ENCODE measurements at regions not wholly inside any gene's neighbourhood (a gene's known extent, or its start where the extent isn't known, plus 50 kb on each side); places are given as distances from the start of the nearest gene placed in this dataset.

DNA sequence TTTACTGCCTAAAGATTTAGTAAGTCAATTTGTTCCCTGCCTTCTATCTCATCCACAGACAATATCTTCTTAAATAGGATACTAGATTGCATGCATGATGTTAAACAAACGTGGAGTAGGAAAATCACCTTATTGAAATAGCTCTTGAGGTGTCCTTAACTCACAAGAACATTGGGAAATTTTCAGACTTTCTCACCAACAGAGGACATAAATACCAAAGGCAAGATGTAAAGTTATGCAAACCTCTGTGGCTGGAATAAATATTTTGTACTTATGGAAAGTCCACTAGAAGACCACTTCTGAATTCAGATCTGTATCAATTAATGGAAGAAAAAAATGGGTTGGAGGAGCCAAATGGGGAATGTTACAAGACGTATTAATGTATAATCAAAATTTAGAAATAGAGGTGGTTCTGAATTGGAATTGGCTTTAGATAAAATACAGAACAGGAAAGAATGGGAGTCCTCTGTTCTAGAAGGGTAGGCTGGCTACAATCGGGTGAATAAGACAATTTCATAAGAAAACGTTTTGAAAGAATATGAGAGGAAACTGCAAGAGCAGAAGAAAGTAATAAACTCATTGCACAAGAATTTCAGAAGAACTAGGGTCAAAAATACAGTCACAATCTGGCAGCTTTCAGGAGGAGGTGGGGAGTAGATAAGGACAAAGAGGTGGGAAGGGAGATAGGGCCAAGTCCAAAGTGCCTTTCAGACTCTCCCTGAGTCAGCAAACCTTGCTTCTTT lies 69.3 kb upstream of the FN1 start:
- peaks cover 2% of the 10 kb centered on the region for H3K27me3 Mint-ChIP-seq (ENCODE audit: unreplicated experiment)
- no peak overlapping the region for H3K27ac Mint-ChIP-seq (ENCODE audit: unreplicated experiment)
- DNase-seq = no peak
- TF ChIP-seq, protein P1, sequence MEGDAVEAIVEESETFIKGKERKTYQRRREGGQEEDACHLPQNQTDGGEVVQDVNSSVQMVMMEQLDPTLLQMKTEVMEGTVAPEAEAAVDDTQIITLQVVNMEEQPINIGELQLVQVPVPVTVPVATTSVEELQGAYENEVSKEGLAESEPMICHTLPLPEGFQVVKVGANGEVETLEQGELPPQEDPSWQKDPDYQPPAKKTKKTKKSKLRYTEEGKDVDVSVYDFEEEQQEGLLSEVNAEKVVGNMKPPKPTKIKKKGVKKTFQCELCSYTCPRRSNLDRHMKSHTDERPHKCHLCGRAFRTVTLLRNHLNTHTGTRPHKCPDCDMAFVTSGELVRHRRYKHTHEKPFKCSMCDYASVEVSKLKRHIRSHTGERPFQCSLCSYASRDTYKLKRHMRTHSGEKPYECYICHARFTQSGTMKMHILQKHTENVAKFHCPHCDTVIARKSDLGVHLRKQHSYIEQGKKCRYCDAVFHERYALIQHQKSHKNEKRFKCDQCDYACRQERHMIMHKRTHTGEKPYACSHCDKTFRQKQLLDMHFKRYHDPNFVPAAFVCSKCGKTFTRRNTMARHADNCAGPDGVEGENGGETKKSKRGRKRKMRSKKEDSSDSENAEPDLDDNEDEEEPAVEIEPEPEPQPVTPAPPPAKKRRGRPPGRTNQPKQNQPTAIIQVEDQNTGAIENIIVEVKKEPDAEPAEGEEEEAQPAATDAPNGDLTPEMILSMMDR (IDR thresholded peaks at IDR 0.05; ENCODE audit: partially characterized antibody, unreplicated experiment) = no peak
- H3K9me3 Mint-ChIP-seq (ENCODE audit: unreplicated experiment) = no peaks in the 10 kb centered on the region
- no peak overlapping the region for H3K4me3 Mint-ChIP-seq (ENCODE audit: unreplicated experiment)
- no peaks in the 10 kb centered on the region for H3K36me3 Mint-ChIP-seq (ENCODE audit: unreplicated experiment)
- H3K4me1 Mint-ChIP-seq (ENCODE audit: low read depth, unreplicated experiment) = no peaks in the 10 kb centered on the region

DNA sequence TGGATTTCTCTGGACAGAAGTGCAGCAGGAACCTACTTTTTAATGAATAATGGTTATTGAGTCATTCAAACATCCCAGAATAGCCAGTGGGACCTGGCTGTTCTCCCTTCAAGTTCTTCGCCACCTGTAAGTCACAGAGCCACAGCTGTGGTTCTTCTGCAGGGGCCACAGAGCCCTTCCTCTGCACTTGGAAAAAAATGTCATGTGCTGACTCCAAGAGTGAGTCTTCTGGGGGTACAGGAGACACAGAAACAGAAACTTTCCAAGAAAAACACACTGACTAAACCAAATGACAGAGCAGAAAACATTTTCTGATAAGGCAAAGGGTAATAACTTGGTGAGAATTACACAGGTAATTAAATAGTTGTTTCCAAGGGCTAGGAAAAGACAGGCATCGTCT lies 68.7 kb upstream of the FN1 start:
- no peaks in the 10 kb centered on the region for H3K36me3 Mint-ChIP-seq (ENCODE audit: unreplicated experiment)
- no peak overlapping the region for H3K27ac Mint-ChIP-seq (ENCODE audit: unreplicated experiment)
- TF ChIP-seq, protein P1 (IDR thresholded peaks at IDR 0.05; ENCODE audit: partially characterized antibody, unreplicated experiment) = no peak
- H3K27me3 Mint-ChIP-seq (ENCODE audit: unreplicated experiment) = peaks cover 2% of the 10 kb centered on the region
- H3K4me3 Mint-ChIP-seq (ENCODE audit: unreplicated experiment) = no peak overlapping the region
- no peaks in the 10 kb centered on the region for H3K9me3 Mint-ChIP-seq (ENCODE audit: unreplicated experiment)
- no peak for DNase-seq
- no peaks in the 10 kb centered on the region for H3K4me1 Mint-ChIP-seq (ENCODE audit: low read depth, unreplicated experiment)

DNA sequence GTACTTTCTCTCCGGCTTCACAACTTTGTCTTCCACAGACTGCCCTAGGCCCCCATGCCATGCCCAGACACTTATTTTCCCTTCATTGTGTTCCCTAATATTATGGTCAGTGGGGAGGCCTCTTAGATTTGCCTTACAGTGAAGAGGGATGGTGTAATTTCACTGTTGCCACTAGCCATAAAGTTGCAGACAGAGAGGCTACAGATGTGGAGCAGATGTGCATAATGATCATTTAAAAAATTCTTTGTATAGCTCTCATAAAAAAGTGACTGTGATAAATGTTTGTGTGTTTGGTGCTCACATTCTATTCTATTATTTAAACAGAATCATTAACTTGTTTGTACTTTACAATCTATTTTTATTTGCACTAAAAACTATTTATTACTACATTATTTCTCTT lies 67.5 kb upstream of the FN1 start:
- Mint-ChIP-seq H3K9me3 (ENCODE audit: unreplicated experiment) (no peaks in the 10 kb centered on the region), H3K4me3 (ENCODE audit: unreplicated experiment) (no peak overlapping the region), H3K36me3 (ENCODE audit: unreplicated experiment) (no peaks in the 10 kb centered on the region), H3K27ac (ENCODE audit: unreplicated experiment) (no peak overlapping the region), H3K4me1 (ENCODE audit: low read depth, unreplicated experiment) (no peaks in the 10 kb centered on the region), H3K27me3 (ENCODE audit: unreplicated experiment) (peaks cover 2% of the 10 kb centered on the region)
- TF ChIP-seq, protein P1 (IDR thresholded peaks at IDR 0.05; ENCODE audit: partially characterized antibody, unreplicated experiment) = no peak
- DNase-seq = no peak

DNA sequence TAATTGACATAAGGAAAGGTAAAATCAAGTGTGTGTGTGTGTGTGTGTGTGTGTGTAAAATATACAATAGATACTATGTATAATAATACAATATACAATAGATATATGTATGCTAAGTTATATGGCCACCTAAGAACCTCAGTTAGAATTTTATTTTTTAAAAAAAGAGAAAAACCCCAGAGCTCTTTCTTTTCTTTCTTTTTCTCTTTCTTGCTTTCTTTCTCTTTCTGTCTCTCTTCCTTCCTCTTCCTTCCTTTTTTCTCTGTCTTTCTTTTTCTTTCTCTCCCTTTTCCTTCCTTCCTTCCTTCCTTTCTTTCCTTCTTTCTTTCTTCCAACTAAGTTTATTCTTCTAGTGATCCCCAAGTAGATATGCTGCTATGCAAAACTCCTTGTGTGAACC lies 64.6 kb upstream of the FN1 start:
- no peak for DNase-seq
- Mint-ChIP-seq H3K27me3 (ENCODE audit: unreplicated experiment) (peaks cover 2% of the 10 kb centered on the region), H3K27ac (ENCODE audit: unreplicated experiment) (no peak overlapping the region), H3K4me3 (ENCODE audit: unreplicated experiment) (no peak overlapping the region), H3K9me3 (ENCODE audit: unreplicated experiment) (no peaks in the 10 kb centered on the region), H3K4me1 (ENCODE audit: low read depth, unreplicated experiment) (no peaks in the 10 kb centered on the region), H3K36me3 (ENCODE audit: unreplicated experiment) (no peaks in the 10 kb centered on the region)
- TF ChIP-seq, protein P1 (IDR thresholded peaks at IDR 0.05; ENCODE audit: partially characterized antibody, unreplicated experiment) = no peak

DNA sequence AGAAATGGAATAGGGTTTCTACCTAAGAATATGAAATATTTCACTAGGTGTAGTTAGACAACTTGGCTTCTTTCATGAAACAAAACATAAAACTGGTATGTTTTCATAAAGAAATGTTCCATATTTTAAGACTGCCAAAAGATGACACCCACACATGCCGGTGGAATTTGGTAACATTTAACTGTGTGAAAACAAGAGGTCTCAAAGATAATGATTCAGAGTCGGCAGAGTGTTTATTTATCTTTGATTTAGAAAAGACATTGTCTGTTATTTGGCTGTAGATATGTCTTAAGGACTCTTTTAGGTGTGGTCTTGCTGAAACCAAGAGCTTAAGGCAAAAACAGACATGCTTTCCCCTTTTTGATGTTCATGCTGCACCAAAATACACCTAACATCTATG lies 63.5 kb upstream of the FN1 start:
- H3K4me1 Mint-ChIP-seq (ENCODE audit: low read depth, unreplicated experiment) = no peaks in the 10 kb centered on the region
- no peaks in the 10 kb centered on the region for H3K36me3 Mint-ChIP-seq (ENCODE audit: unreplicated experiment)
- H3K9me3 Mint-ChIP-seq (ENCODE audit: unreplicated experiment) = no peaks in the 10 kb centered on the region
- TF ChIP-seq, protein P1 (IDR thresholded peaks at IDR 0.05; ENCODE audit: partially characterized antibody, unreplicated experiment) = no peak
- no peak for DNase-seq
- peaks cover 2% of the 10 kb centered on the region for H3K27me3 Mint-ChIP-seq (ENCODE audit: unreplicated experiment)
- H3K4me3 Mint-ChIP-seq (ENCODE audit: unreplicated experiment) = no peak overlapping the region
- no peak overlapping the region for H3K27ac Mint-ChIP-seq (ENCODE audit: unreplicated experiment)
